Neutrophil (primary cell): ENCODE measurements at regions not wholly inside any gene's neighbourhood (a gene's known extent, or its start where the extent isn't known, plus 50 kb on each side); places are given as distances from the start of the nearest gene placed in this dataset.

Experiments
- H3K27ac ChIP-seq: fragments of 200-600 bp; sonication (generic); 2 replicates; pipeline ENCODE4 v1.5.1; 2016; ENCODE audit warnings: mild to moderate bottlenecking, moderate library complexity
- H3K27me3 ChIP-seq: fragments of 200-600 bp; sonication (generic); 2 replicates; pipeline ENCODE4 v1.6.0; 2016; ENCODE audit warnings: mild to moderate bottlenecking
- H3K36me3 ChIP-seq: fragments of 200-600 bp; sonication (generic); 2 replicates; pipeline ENCODE4 v1.5.1; 2017
- H3K4me1 ChIP-seq, 2 experiments: fragments of 200-600 bp in 1 of 2; sonication (generic) in 1 of 2; 1 replicate in 1 of 2; 2 replicates in 1 of 2; pipeline versions ENCODE4 v1.5.1 to v1.6.1; 2013 to 2016; ENCODE audit warnings: low read depth in 1 of 2, low read length in 1 of 2, mild to moderate bottlenecking in 1 of 2, moderate library complexity in 1 of 2; ENCODE audit not compliant: control insufficient read depth in 1 of 2, insufficient read depth in 1 of 2
- H3K4me3 ChIP-seq, 2 experiments: fragments of 200-600 bp in 1 of 2; sonication (generic) in 1 of 2; 1 replicate in 1 of 2; 2 replicates in 1 of 2; pipeline ENCODE4 v1.5.1; 2013 to 2016; ENCODE audit warnings: low read depth in 1 of 2, low read length in 1 of 2, mild to moderate bottlenecking in 1 of 2, moderate library complexity in 1 of 2
- H3K9me3 ChIP-seq: fragments of 200-600 bp; sonication (generic); 2 replicates; pipeline ENCODE4 v1.5.1; 2016
- TF ChIP-seq, protein P1 (sequence below): fragments of 200-600 bp; sonication (generic); IDR thresholded peaks from 2 replicates; pipeline ENCODE4 v1.5.1; 2016; ENCODE audit warnings: antibody characterized with exemption

DNA sequence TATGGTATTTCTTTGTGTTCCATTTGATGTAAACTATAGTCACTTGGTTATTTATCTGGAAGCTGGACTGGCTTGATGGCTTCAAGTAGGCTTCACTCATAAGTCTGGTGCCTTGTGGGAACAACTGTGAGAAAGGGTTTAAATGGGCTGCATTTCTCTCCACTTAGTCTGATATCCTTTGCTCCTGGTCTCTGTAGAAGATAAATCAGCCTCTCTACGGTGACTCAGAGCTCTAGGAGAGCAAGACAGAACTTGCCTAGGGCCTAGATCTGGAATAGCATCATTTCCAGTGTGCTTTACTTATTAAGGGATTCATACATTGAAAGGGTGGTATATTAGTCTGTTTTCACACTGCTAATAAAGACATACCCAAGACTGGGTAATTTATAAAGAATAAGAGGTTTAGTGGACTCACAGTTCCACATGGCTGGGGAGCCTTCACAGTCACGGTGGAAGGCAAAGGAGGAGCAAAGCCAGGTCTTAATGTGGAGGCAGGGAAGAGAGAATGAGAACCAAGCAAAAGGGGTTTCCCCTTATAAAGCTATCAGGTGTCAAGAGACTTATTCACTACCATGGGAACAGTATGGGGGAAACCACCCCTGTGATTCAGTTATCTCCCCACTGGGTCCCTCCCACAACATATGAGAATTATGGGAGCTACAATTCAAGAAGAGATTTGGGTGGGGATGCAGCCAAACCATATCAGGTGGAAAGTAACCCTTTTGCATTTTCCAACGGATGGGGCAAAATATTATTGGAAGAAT, 1746.4 kb upstream of the PCDH7 start:
- TF ChIP-seq, protein P1, sequence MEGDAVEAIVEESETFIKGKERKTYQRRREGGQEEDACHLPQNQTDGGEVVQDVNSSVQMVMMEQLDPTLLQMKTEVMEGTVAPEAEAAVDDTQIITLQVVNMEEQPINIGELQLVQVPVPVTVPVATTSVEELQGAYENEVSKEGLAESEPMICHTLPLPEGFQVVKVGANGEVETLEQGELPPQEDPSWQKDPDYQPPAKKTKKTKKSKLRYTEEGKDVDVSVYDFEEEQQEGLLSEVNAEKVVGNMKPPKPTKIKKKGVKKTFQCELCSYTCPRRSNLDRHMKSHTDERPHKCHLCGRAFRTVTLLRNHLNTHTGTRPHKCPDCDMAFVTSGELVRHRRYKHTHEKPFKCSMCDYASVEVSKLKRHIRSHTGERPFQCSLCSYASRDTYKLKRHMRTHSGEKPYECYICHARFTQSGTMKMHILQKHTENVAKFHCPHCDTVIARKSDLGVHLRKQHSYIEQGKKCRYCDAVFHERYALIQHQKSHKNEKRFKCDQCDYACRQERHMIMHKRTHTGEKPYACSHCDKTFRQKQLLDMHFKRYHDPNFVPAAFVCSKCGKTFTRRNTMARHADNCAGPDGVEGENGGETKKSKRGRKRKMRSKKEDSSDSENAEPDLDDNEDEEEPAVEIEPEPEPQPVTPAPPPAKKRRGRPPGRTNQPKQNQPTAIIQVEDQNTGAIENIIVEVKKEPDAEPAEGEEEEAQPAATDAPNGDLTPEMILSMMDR, result no peak
- H3K9me3 ChIP-seq, result no peaks in the 10 kb centered on the region
- H3K36me3 ChIP-seq, result no peaks in the 10 kb centered on the region
- H3K27me3 ChIP-seq, result no peaks in the 10 kb centered on the region
- H3K27ac ChIP-seq, result no peak overlapping the region
- H3K4me3 ChIP-seq, result no peak overlapping the region
- no peaks in the 10 kb centered on the region for H3K4me1 ChIP-seq

DNA sequence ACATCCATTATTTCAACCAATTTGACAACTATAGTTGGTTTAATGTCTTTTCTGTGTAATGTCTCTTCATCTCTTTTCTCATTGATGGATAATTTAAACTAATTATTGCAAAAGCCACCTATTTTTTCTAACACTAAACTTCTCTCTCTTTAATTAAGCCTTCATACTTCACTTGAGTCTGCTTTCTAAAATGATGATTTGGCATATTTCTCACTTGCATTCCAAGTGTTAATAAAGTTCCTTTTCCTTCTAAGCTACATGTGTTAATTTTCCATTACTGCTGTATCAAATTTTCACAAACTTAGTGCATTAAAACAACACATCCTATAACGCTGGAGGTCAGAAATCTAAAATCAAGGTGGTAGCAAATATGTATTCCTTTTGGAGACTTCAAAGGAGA, 1743.8 kb upstream of the PCDH7 start:
- Histone ChIP-seq H3K27me3 (no peaks in the 10 kb centered on the region), H3K4me3 (no peak overlapping the region), H3K9me3 (no peaks in the 10 kb centered on the region), H3K27ac (no peak overlapping the region), H3K4me1 (no peaks in the 10 kb centered on the region), H3K36me3 (no peaks in the 10 kb centered on the region)
- TF ChIP-seq, protein P1, result no peak

DNA sequence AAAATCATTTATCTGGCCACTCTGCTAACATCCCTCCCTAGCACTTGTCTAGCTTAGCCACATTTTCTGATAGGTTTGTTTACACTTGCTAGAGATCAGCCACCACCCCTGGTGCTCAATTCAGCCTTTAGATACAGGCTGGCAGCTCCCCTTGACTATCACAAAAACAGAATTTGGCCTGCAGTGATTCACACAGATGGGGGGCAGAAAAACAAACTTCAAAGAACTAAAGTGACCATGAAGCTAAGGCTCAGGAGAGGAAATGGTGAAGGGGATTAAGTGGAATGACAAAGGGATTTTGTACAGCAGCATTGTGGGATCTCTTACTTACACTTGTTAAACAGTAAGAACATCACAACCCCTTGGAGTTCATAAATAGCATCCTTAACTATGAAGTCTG, 1718.0 kb upstream of the PCDH7 start:
- TF ChIP-seq, protein P1, result no peak
- Histone ChIP-seq H3K36me3 (no peaks in the 10 kb centered on the region), H3K27me3 (no peaks in the 10 kb centered on the region), H3K9me3 (no peaks in the 10 kb centered on the region), H3K27ac (no peak overlapping the region), H3K4me3 (no peak overlapping the region), H3K4me1 (no peaks in the 10 kb centered on the region)

DNA sequence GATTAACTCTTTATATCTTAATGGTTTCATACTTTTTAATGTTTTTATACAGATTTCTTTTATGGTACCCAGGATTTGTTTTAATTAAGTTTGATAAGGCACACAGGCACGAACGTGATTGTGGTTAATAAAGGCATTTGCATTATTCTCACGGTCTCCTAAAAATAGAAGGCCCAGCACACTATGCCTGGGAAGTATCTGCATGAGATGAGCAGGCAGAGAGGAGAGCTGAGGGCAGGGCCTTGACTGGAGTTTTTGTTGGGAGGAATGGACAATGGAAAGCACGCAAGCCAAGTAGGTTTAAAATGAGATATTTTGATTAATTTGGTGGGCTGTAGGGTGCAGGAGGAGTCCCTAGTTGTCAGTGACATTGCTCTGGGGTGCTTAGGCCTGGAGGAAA, 1714.3 kb upstream of the PCDH7 start:
- Histone ChIP-seq H3K9me3 (no peaks in the 10 kb centered on the region), H3K36me3 (no peaks in the 10 kb centered on the region), H3K4me3 (no peak overlapping the region), H3K27me3 (no peaks in the 10 kb centered on the region), H3K4me1 (no peaks in the 10 kb centered on the region), H3K27ac (no peak overlapping the region)
- TF ChIP-seq, protein P1, result no peak

DNA sequence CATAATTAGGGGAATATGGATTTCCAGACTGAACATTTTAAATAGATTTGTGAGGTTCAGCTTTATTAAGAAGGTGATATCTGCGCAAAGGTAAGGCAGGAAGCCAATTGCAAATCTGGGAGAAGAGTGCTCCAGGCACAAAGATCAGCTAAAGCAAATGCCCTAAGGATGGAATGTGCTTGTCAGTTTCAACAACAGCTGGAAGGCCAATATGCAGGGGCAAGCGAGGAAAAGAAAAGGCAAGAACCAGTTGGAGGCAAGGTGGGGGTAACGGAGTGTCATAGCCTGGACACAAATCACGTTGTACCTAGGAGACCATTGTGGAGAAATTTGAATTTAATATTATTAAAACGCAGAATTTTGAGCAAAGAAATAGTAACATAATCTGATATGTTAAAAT, 1710.3 kb upstream of the PCDH7 start:
- Histone ChIP-seq H3K4me3 (no peak overlapping the region), H3K36me3 (no peaks in the 10 kb centered on the region), H3K27me3 (no peaks in the 10 kb centered on the region), H3K9me3 (no peaks in the 10 kb centered on the region), H3K27ac (no peak overlapping the region), H3K4me1 (no peaks in the 10 kb centered on the region)
- TF ChIP-seq, protein P1, result no peak
